Central memory CD8-positive, alpha-beta T cell (primary cell): ENCODE measurements at regions not wholly inside any gene's neighbourhood (a gene's known extent, or its start where the extent isn't known, plus 50 kb on each side); places are given as distances from the start of the nearest gene placed in this dataset.
"Not testable (repeated sequence)": the region's sequence is repeated elsewhere in the genome, so short reads cannot be mapped to it uniquely, and the experiment has no call there.

Source experiments
- ATAC-seq: fragments of 150-1000 bp; cut with Tn5 transposase; replicated peaks from 2 replicates; pipeline ENCODE4 v1.10.0; 2022; ENCODE audit warnings: mild to moderate bottlenecking, moderate FRiP score, moderate number of reproducible peaks; ENCODE audit not compliant: poor library complexity, severe bottlenecking; ENCODE audit errors: extremely low read depth
- DNase-seq, 2 donors: peaks; one replicate each; pipeline ENCODE4 v3.0.0; 2021; ENCODE audit warnings: low spot score in 2 of 2
- H3K27ac Mint-ChIP-seq: one replicate; pipeline ENCODE4 v1.8.0; 2022; ENCODE audit warnings: low read depth, mild to moderate bottlenecking, moderate library complexity, mixed read lengths
- H3K27me3 Mint-ChIP-seq: one replicate; pipeline ENCODE4 v1.8.0; 2022; ENCODE audit warnings: mixed read lengths
- H3K36me3 Mint-ChIP-seq: one replicate; pipeline ENCODE4 v1.8.0; 2022; ENCODE audit warnings: mild to moderate bottlenecking, moderate library complexity, mixed read lengths; ENCODE audit not compliant: insufficient read depth
- H3K4me1 Mint-ChIP-seq: one replicate; pipeline ENCODE4 v1.8.0; 2022; ENCODE audit warnings: mixed read lengths
- H3K4me3 Mint-ChIP-seq: one replicate; pipeline ENCODE4 v1.8.0; 2022; ENCODE audit warnings: mild to moderate bottlenecking, moderate library complexity, mixed read lengths
- H3K9me3 Mint-ChIP-seq: one replicate; pipeline ENCODE4 v1.8.0; 2022; ENCODE audit warnings: mixed read lengths

DNA sequence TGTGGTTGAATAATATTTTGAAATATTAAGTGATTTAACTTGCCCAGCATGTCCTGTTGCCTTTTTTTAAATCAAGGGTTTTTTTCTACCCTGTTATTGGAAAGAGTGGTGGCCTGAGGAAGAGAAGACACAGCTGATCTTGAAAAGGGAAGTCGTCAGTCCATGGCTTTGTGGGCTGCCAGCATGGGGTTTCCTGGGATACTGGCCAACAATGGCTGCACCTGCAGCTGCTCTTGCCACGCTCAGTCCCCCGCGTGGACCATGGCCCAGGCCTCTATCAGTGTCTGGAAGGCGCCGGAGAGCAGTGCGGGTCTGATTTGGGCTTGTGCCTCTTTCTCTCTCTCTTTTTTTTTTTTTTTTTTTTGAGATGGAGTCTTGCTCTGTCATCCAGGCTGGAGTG lies 99.3 kb downstream of the ASB1 start:
- no peaks in the 10 kb centered on the region for H3K36me3 Mint-ChIP-seq
- peaks cover 12% of the 10 kb centered on the region for H3K27me3 Mint-ChIP-seq
- H3K4me1 Mint-ChIP-seq: no peaks in the 10 kb centered on the region
- no peak for ATAC-seq
- no peak for DNase-seq
- no peak overlapping the region for H3K27ac Mint-ChIP-seq
- no peak overlapping the region for H3K4me3 Mint-ChIP-seq
- peaks cover 8% of the 10 kb centered on the region for H3K9me3 Mint-ChIP-seq

DNA sequence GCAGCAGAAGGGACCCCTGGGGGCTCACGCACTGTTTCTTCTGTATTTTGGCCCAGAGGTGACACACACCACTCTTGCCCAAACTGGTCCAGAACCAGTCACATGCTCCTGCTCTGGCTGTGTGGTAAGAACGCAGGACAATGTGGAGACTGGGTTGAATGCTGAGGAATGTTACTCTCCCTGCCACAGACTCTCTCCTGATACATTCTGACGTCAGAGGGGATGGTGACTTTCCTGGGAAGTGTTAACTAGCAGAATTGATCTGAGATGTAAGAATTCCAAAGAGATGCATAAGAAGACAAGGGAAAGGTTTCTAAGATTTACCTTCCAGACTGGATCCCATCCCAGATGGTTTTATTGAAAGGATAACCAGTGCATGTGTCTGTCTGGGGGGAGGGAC lies 100.8 kb downstream of the ASB1 start:
- no peaks in the 10 kb centered on the region for H3K36me3 Mint-ChIP-seq
- no peak overlapping the region for H3K4me3 Mint-ChIP-seq
- H3K9me3 Mint-ChIP-seq: peaks cover 17% of the 10 kb centered on the region
- H3K27me3 Mint-ChIP-seq: peaks cover 12% of the 10 kb centered on the region
- no peaks in the 10 kb centered on the region for H3K4me1 Mint-ChIP-seq
- ATAC-seq: no peak
- no peak overlapping the region for H3K27ac Mint-ChIP-seq
- DNase-seq: no peak

DNA sequence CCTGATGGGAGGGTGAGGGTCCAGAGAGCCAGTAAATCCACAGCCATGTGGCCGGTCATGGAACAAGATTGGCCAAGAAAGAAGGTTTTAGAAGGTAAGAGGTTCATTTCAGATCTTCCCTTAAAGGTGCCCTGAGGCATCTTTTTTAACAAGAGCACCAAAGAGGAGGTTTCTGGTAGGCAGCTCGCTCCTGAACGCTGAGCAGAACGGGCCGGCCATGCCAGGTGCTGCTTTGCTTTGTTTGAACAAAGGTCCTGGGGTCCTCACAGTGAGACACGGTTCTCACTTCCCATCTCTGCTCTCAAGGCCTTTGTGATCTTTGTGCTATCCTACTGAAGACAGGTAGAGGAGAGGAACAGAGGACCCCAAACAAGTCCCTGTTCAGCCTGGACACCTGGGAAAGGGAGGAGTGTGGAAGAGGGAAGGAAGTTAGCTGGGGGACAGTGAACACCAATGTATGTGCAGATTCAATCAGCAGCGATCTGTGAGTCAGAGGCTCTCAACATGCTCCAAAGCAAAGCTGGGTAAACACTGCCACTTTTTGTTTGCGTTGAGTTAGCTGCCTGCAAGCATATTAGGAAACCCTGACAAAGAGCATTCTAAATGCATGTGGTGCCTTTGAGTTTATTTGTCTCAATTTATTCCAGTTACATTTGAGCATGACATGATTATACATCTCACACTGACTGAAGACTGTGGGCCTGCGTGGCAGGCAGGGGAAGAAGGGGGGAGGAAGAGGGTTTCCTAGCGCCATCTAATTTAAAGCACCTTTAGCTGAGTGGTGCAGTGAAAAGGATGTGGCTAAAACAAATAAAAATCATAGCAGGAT lies 102.4 kb downstream of the ASB1 start:
- no peak overlapping the region for H3K4me3 Mint-ChIP-seq
- no peak overlapping the region for H3K27ac Mint-ChIP-seq
- ATAC-seq: no peak
- H3K9me3 Mint-ChIP-seq: peaks cover 17% of the 10 kb centered on the region
- H3K4me1 Mint-ChIP-seq: no peaks in the 10 kb centered on the region
- peaks cover 12% of the 10 kb centered on the region for H3K27me3 Mint-ChIP-seq
- no peaks in the 10 kb centered on the region for H3K36me3 Mint-ChIP-seq
- no peak for DNase-seq

DNA sequence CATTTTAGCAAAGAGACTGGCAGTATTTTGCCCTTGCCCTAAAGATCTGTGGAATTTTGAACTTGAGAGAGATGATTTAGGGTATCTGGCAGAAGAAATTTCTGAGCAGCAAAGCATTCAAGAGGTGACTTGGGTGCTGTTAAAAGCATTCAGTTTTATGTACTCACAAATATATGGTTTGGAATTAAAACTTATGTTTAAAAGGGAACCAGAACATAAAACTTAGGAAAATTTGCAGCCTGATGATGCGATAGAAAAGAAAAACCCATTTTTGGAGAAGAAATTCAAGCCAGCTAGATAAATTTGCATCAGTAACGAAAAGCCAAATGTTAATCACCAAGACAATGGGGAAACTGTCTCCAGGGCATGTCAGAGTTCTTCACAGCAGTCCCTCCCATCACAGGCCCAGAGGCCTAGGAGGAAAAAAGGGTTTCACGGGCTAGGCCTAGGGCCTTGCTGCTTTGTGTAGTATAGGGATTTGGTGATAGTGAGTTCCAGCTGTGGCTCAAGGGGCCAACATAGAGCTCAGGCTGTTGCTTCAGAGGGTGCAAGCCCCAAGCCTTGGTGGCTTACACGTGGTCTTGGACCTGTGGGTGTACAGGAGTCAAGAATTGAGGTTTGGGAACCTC lies 104.4 kb downstream of the ASB1 start:
- DNase-seq, H3K4me1 Mint-ChIP-seq, H3K36me3 Mint-ChIP-seq, H3K27ac Mint-ChIP-seq, ATAC-seq, H3K4me3 Mint-ChIP-seq: not testable (repeated sequence)
- peaks cover 12% of the 10 kb centered on the region for H3K27me3 Mint-ChIP-seq
- peaks cover 17% of the 10 kb centered on the region for H3K9me3 Mint-ChIP-seq

DNA sequence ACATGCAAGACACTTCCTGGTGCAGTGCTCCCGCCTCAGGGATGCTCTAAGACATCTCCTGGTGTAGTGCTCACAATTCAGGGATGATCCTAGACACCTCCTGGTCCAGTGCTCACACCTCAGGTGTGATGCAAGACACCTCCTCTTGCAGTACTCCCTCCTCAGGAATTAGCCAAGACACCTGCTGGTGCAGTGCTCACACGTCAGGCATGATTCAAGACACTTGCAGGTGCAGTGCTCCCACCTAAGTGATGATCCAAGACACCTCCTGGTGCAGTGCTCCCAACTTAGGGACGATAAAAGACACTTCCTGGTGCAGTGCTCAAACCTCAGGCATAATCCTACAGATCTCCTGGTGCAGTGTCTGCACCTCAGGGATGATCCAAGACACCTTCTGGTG lies 117.0 kb downstream of the ASB1 start:
- peaks cover 66% of the 10 kb centered on the region for H3K27me3 Mint-ChIP-seq
- not testable (repeated sequence) for H3K27ac Mint-ChIP-seq, ATAC-seq, DNase-seq, H3K4me3 Mint-ChIP-seq, H3K36me3 Mint-ChIP-seq, H3K9me3 Mint-ChIP-seq, H3K4me1 Mint-ChIP-seq

DNA sequence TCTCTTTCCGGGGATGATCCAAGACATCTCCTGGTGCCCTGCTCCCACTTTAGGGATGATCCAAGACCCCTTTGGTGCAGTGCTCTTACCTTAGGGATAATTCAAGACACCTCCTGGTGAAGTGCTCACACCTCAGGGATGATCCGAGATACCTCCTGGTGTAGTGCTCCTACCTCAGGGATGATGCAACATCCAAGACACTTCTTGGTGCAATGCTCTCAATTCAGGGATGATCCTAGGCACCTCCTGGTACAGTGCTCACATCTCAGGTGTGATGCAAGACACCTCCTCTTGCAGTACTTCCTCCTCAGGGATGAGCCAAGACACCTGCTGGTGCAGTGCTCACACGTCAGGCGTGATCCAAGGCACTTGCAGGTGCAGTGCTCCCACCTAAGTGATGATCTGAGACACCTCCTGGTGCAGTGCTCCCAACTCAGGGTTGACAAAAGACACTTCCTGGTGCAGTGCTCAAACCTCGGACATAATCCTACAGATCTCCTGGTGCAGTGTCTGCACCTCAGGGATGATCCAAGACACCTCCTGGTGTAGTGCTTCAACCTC lies 122.3 kb downstream of the ASB1 start:
- H3K9me3 Mint-ChIP-seq: peaks cover 5% of the 10 kb centered on the region
- H3K27ac Mint-ChIP-seq: no peak overlapping the region
- DNase-seq (no peak), ATAC-seq (no peak)
- H3K27me3 Mint-ChIP-seq: peaks cover 41% of the 10 kb centered on the region
- peaks cover 2% of the 10 kb centered on the region for H3K36me3 Mint-ChIP-seq
- no peaks in the 10 kb centered on the region for H3K4me1 Mint-ChIP-seq
- no peak overlapping the region for H3K4me3 Mint-ChIP-seq

DNA sequence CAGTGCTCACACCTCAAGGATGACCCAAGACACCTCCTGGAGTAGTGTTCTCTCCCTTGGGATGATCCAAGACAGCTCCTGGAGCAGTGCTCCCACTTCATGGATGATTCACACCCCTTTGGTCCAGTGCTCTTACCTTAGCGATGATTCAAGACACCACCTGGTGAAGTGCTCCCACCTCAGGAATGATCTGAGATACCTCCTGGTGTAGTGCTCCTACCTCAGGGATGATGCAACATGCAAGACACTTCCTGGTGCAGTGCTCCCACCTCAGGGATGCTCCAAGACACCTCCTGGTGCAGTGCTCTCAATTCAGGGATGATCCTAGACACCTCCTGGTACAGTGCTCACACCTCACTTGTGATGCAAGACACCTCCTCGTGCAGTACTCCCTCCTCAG lies 123.1 kb downstream of the ASB1 start:
- H3K4me3 Mint-ChIP-seq: no peak overlapping the region
- H3K36me3 Mint-ChIP-seq: peaks cover 2% of the 10 kb centered on the region
- peaks cover 5% of the 10 kb centered on the region for H3K9me3 Mint-ChIP-seq
- no peak for DNase-seq
- H3K27me3 Mint-ChIP-seq: peaks cover 32% of the 10 kb centered on the region
- no peak overlapping the region for H3K27ac Mint-ChIP-seq
- no peaks in the 10 kb centered on the region for H3K4me1 Mint-ChIP-seq
- no peak for ATAC-seq

DNA sequence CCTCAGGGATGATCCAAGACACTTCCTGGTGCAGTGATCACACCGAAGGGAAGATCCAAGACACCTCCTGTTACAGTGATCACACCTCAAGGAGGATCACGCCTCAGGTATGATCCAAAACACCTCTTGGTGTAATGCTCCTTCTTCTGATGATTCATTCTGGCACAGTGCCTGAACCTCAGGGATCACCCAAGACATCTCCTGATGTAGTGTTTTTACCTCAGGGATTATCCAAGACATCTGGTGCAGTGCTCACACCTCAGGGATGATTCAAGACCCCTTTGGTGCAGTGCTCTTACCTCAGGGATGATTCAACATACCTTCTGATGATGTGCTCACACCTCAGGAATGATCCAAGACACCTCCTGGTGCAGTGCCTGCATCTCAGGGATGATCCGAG lies 124.4 kb downstream of the ASB1 start:
- H3K9me3 Mint-ChIP-seq: peaks cover 5% of the 10 kb centered on the region
- H3K36me3 Mint-ChIP-seq: no peaks in the 10 kb centered on the region
- ATAC-seq: no peak
- DNase-seq: no peak
- peaks cover 20% of the 10 kb centered on the region for H3K27me3 Mint-ChIP-seq
- H3K27ac Mint-ChIP-seq: no peak overlapping the region
- H3K4me1 Mint-ChIP-seq: no peaks in the 10 kb centered on the region
- H3K4me3 Mint-ChIP-seq: no peak overlapping the region

DNA sequence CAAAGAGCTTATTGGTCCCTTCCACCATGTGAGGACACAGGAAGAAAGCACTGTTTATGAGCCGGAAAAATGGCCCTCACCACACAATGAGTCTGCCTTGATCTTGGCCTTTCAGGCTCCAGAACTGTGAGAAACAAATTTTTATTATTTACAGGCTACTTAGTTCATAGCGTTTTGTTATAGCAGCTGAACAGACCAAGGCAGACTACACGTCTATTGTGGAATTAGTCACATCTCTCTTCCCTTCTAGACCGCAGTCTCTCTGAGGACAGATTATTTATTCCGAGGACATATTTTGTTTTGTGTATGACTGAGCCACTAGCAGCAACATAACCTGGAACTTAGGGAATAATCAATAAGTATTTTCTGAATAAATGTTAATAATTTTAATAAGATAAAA lies 125.5 kb downstream of the ASB1 start:
- no peak overlapping the region for H3K4me3 Mint-ChIP-seq
- H3K27me3 Mint-ChIP-seq: peaks cover 23% of the 10 kb centered on the region
- no peaks in the 10 kb centered on the region for H3K4me1 Mint-ChIP-seq
- DNase-seq: no peak
- ATAC-seq: no peak
- H3K36me3 Mint-ChIP-seq: no peaks in the 10 kb centered on the region
- no peak overlapping the region for H3K27ac Mint-ChIP-seq
- H3K9me3 Mint-ChIP-seq: peaks cover 5% of the 10 kb centered on the region

DNA sequence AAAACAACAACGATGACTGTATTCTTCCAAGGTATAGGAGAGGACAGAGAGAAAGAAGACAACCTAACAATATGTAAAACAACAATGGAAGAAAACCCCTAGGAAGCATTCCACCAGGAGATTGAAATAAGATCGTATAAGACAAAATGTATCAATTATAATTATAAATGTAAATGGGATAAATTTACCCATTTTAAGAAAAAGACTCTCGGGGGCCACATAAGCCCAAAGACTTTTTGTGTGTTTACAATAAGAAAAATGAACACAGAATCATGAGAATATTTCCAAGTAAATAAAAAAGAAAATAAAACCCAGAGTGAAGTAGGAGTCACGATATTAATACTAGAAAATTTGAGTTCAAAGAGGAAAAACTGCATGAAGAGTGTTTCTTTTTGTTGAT lies 126.4 kb downstream of the ASB1 start:
- H3K4me1 Mint-ChIP-seq: no peaks in the 10 kb centered on the region
- no peak overlapping the region for H3K4me3 Mint-ChIP-seq
- peaks cover 23% of the 10 kb centered on the region for H3K27me3 Mint-ChIP-seq
- DNase-seq (no peak), ATAC-seq (no peak)
- no peaks in the 10 kb centered on the region for H3K36me3 Mint-ChIP-seq
- H3K9me3 Mint-ChIP-seq: peaks cover 5% of the 10 kb centered on the region
- no peak overlapping the region for H3K27ac Mint-ChIP-seq

DNA sequence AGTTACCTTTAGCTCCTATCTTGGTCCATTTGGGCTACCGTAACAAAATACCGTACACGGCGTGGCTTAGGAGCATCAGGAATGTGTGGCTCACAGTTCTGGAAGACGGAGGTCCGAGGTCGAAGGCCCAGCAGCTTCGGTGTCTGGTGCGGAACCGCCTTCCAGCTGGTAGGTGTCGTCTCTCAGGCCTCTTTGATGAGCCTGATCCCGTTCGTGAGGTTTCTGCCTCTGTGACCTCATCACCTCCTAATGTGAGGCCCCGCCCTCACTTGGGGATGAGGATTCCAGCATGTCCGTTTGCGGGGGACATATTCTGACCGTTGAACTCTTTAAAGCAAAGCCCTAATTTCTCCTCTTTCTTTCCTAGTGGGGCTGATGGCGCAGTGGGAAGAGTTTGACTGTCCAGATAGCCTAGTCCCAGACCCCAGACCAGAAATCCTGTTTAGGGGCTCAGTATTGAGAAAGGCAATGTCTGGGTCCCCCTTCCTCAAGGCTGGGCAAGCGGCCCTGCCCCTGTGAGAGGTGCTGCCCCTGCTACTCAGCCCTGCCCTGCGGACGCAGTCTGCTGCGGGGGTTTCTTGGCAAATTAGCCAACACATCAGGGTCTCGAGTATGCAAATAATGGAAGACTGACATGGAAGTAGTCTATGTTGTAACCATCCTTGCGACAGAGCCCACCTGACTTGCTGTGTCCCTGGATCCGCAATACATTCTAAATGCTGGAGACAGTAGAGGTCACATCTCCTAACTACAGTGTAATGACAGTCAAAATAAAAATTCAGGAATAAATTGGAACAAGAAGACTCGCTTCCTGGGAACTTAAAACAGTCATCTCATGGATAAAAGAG lies 128.0 kb downstream of the ASB1 start:
- ATAC-seq (no peak), DNase-seq (no peak)
- Mint-ChIP-seq H3K4me3 (no peak overlapping the region), H3K9me3 (peaks cover 5% of the 10 kb centered on the region), H3K4me1 (no peaks in the 10 kb centered on the region), H3K27ac (no peak overlapping the region), H3K36me3 (no peaks in the 10 kb centered on the region), H3K27me3 (peaks cover 20% of the 10 kb centered on the region)

DNA sequence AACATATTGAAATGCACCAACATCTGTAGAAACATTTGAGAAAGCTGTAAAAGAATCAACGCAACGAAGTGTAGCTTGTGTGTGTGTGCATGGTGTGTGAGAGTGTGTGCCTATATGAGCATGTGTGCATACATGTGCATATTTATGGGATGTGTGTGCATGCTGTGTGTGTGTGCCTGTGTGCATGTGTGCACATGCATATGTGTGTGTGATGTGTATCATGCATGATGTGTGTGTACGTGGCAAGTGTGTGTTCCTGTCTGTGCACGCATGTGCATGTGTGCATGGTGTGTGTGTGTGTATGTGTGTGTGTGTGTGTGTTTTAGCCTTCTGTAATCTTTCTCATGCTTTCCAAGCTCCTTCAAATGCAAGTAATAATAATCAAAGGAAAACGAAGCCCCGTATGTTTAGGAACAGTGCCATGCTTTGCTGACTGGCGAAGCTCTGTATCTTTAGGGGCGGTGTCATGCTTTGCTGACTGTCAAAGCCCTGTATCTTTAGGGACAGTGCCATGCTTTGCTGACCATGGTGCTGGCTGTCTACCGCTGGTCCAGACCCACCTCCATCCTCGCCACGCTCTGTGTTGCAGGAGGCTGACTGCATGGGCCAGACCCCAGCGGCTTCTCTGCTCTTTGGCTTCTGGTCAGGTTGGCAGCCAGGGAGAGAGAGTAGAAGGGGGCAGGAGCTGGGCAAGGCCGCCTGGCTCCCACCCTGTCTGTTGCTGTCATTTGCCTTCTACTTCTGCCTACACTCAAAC lies 129.2 kb downstream of the ASB1 start:
- DNase-seq (no peak), ATAC-seq (no peak)
- Mint-ChIP-seq H3K4me3 (no peak overlapping the region), H3K36me3 (no peaks in the 10 kb centered on the region), H3K27me3 (peaks cover 29% of the 10 kb centered on the region), H3K9me3 (peaks cover 5% of the 10 kb centered on the region), H3K4me1 (no peaks in the 10 kb centered on the region), H3K27ac (no peak overlapping the region)
